Upper lobe of left lung (tissue), 6 donors: ENCODE measurements at regions not wholly inside any gene's neighbourhood (a gene's known extent, or its start where the extent isn't known, plus 50 kb on each side); places are given as distances from the start of the nearest gene placed in this dataset.

Experiments
- ATAC-seq, 2 donors: fragments of 200-7000 bp; cut with Tn5 transposase; one replicate each; pipeline ENCODE4 v1.9.1; 2022; ENCODE audit warnings: mild to moderate bottlenecking in 2 of 2, moderate library complexity in 2 of 2; ENCODE audit not compliant: low FRiP score in 2 of 2
- DNase-seq, 2 donors: peaks; one replicate each; pipeline ENCODE4 v3.0.0-alpha.2; 2019 to 2020
- H3K27ac ChIP-seq, 4 donors: fragments of 200-600 bp; sonication (generic); one replicate each; pipeline ENCODE4 v1.5.1; 2016 to 2019
- H3K27me3 ChIP-seq, 4 donors: fragments of 200-600 bp; sonication (generic); one replicate each; pipeline ENCODE4 v1.5.1; 2017 to 2019
- H3K36me3 ChIP-seq, 4 donors: fragments of 200-600 bp; sonication (generic); one replicate each; pipeline ENCODE4 v1.5.1; 2016 to 2019
- H3K4me1 ChIP-seq, 4 donors: fragments of 200-600 bp; sonication (generic); one replicate each; pipeline ENCODE4 v1.5.1; 2018 to 2019
- H3K4me3 ChIP-seq, 4 donors: fragments of 200-600 bp; sonication (generic); one replicate each; pipeline ENCODE4 v1.5.1; 2017 to 2019; ENCODE audit warnings: mild to moderate bottlenecking in 2 of 4, moderate library complexity in 1 of 4
- H3K9me3 ChIP-seq, 4 donors: fragments of 200-600 bp; sonication (generic); one replicate each; pipeline ENCODE4 v1.5.1; 2018 to 2019
- CTCF ChIP-seq, 6 experiments: fragments of 450-650 bp in 4 of 6; fragments of 200-600 bp in 2 of 6; sonication (generic) in 2 of 6; IDR thresholded peaks; one replicate each; pipeline ENCODE4 v1.5.1; 2016 to 2019; ENCODE audit warnings: antibody characterized with exemption in 6 of 6
- EP300 ChIP-seq, 4 donors: sonication (generic); formaldehyde crosslinking; IDR thresholded peaks; one replicate each; pipeline ENCODE4 v1.5.1; 2017; ENCODE audit warnings: antibody characterized with exemption in 4 of 4, control low read depth in 2 of 4
- POLR2A ChIP-seq, 4 donors: fragments of 450-650 bp; IDR thresholded peaks; one replicate each; pipeline ENCODE4 v1.5.1; 2016 to 2017; ENCODE audit warnings: antibody characterized with exemption in 4 of 4, mild to moderate bottlenecking in 2 of 4
- POLR2AphosphoS5 ChIP-seq, 2 donors: sonication (generic); formaldehyde crosslinking; IDR thresholded peaks; one replicate each; pipeline ENCODE4 v1.5.1; 2017; ENCODE audit warnings: antibody characterized with exemption in 2 of 2
- WGBS, 2 donors: methylation state at CpG; one replicate each; pipeline ENCODE4 v1.1.5; 2017 to 2018; 5-methylcytosine and 5-hydroxymethylcytosine counted together
- donor health status: DM: no; HTN: no; CAD: no; lungs with moderate emphysema.
- donor health status: DM: no; HTN: yes; CAD: no; lungs with severe emphysema.

- Histone ChIP-seq H3K27me3 (no peaks in the 10 kb centered on the region), H3K4me3 (no peak overlapping the region), H3K27ac (no peak overlapping the region), H3K9me3 (no peaks in the 10 kb centered on the region), H3K36me3 (no peaks in the 10 kb centered on the region), H3K4me1 (no peaks in the 10 kb centered on the region)
- ATAC-seq (no peak), DNase-seq (no peak)
- TF ChIP-seq EP300 (IDR thresholded peaks at IDR 0.05) (no peak), POLR2AphosphoS5 (IDR thresholded peaks at IDR 0.05) (no peak), POLR2A (IDR thresholded peaks at IDR 0.05) (no peak), CTCF (IDR thresholded peaks at IDR 0.05) (no peak)
- WGBS, 2 donors, result 78 to 79% methylated on average over 3 of the region's 3 CpGs
Measured at GRCh38 chr1:177701654-177702353, 268.1 kb downstream of the SEC16B start.

GRCh38 chr1:177700856-177701255 lies 269.0 kb downstream of the SEC16B start:
- WGBS, 2 donors, result 86 to 87% methylated on average over 5 of the region's 5 CpGs
- no peak for ATAC-seq

GRCh38 chr1:177690996-177691395 lies 278.9 kb downstream of the SEC16B start:
- DNase-seq, result no peak
- TF ChIP-seq POLR2AphosphoS5 (IDR thresholded peaks at IDR 0.05) (no peak), EP300 (IDR thresholded peaks at IDR 0.05) (no peak), POLR2A (IDR thresholded peaks at IDR 0.05) (no peak), CTCF (IDR thresholded peaks at IDR 0.05) (no peak)
- H3K27ac ChIP-seq, result no peak overlapping the region
- no peaks in the 10 kb centered on the region for H3K36me3 ChIP-seq
- no peaks in the 10 kb centered on the region for H3K27me3 ChIP-seq
- no peaks in the 10 kb centered on the region for H3K4me1 ChIP-seq
- no peak for ATAC-seq
- H3K9me3 ChIP-seq, result peaks cover 0 to 5% (median 0%) of the 10 kb centered on the region in 4 donors
- no peak overlapping the region for H3K4me3 ChIP-seq

More at GRCh38 chr1:177700856-177701255, 269.0 kb downstream of the SEC16B start:
- Histone ChIP-seq H3K4me1 (no peaks in the 10 kb centered on the region), H3K4me3 (no peak overlapping the region), H3K27me3 (no peaks in the 10 kb centered on the region), H3K9me3 (no peaks in the 10 kb centered on the region), H3K36me3 (no peaks in the 10 kb centered on the region), H3K27ac (no peak overlapping the region)
- TF ChIP-seq POLR2A (IDR thresholded peaks at IDR 0.05) (no peak), CTCF (IDR thresholded peaks at IDR 0.05) (no peak), POLR2AphosphoS5 (IDR thresholded peaks at IDR 0.05) (no peak), EP300 (IDR thresholded peaks at IDR 0.05) (no peak)
- no peak for DNase-seq

- ATAC-seq, result no peak
- WGBS, 2 donors, result 46 to 62% methylated on average over 3 of the region's 3 CpGs
- Histone ChIP-seq H3K36me3 (no peaks in the 10 kb centered on the region), H3K27me3 (no peaks in the 10 kb centered on the region), H3K4me1 (no peaks in the 10 kb centered on the region), H3K9me3 (peaks cover 0 to 2% (median 0%) of the 10 kb centered on the region in 4 donors), H3K4me3 (no peak overlapping the region), H3K27ac (no peak overlapping the region)
- TF ChIP-seq POLR2AphosphoS5 (IDR thresholded peaks at IDR 0.05) (no peak), POLR2A (IDR thresholded peaks at IDR 0.05) (no peak), CTCF (IDR thresholded peaks at IDR 0.05) (no peak), EP300 (IDR thresholded peaks at IDR 0.05) (no peak)
- no peak for DNase-seq
Measured at GRCh38 chr1:177687544-177687943, 282.3 kb downstream of the SEC16B start.

- no peaks in the 10 kb centered on the region for H3K36me3 ChIP-seq
- H3K4me3 ChIP-seq, result no peak overlapping the region
- TF ChIP-seq POLR2AphosphoS5 (IDR thresholded peaks at IDR 0.05) (no peak), POLR2A (IDR thresholded peaks at IDR 0.05) (no peak), EP300 (IDR thresholded peaks at IDR 0.05) (no peak), CTCF (IDR thresholded peaks at IDR 0.05) (no peak)
- DNase-seq (no peak), ATAC-seq (no peak)
- WGBS, 2 donors, result 90% methylated on average over 1 of the region's 1 CpG; no CpG with 5 or more reads in 1 of the 2 donors
- H3K27me3 ChIP-seq, result no peaks in the 10 kb centered on the region
- H3K9me3 ChIP-seq, result no peaks in the 10 kb centered on the region
- H3K27ac ChIP-seq, result no peak overlapping the region
- H3K4me1 ChIP-seq, result no peaks in the 10 kb centered on the region
Measured at GRCh38 chr1:177686933-177687332, 282.9 kb downstream of the SEC16B start.
